Astrocyte of the cerebellum (primary cell): ENCODE measurements at regions not wholly inside any gene's neighbourhood (a gene's known extent, or its start where the extent isn't known, plus 50 kb on each side); places are given as distances from the start of the nearest gene placed in this dataset.
A peak's percentile ranks its signal among the peaks of the same experiment; 100 is the strongest.

Source experiments
- DNase-seq: peaks from one replicate; pipeline ENCODE4 v3.0.0-alpha.2; 2011; ENCODE audit warnings: low read depth
- H3K4me3 ChIP-seq: 2 replicates; pipeline ENCODE4 v1.5.1; 2011; ENCODE audit warnings: mild to moderate bottlenecking, low read depth, low read length, moderate library complexity
- in situ Hi-C: cut with HindIII; loops from 2 replicates; pipeline ENCODE4 v1.10.0; 2017; ENCODE audit warnings: low sequenced_read_pairs
- TF ChIP-seq, protein P1 (sequence below): IDR thresholded peaks from 2 replicates; pipeline ENCODE4 v1.5.1; 2012; ENCODE audit warnings: low read length, low read depth, moderate library complexity, mild to moderate bottlenecking; ENCODE audit errors: missing control alignments

DNA sequence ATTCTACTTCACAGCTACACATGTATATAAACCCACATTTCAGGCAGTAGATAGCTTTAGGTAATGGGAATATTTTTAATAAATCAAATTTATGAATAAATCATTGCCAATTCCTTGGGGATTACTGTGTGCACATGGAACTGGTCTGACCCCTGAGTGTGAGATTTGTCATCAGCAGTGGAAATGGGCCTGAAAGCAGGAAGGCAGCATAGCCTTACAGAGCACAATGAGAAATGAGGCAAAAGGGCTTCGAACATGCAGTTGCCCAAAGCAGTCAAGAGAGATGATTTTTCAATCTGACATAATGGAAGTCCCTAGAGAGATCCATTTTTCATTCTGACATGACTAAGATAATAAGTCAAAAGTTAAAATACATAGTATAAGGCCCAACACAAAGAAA, 599.2 kb downstream of the TUSC7 start:
- no peak overlapping the region for H3K4me3 ChIP-seq
- in situ Hi-C loops: no loop called here
- TF ChIP-seq, protein P1, sequence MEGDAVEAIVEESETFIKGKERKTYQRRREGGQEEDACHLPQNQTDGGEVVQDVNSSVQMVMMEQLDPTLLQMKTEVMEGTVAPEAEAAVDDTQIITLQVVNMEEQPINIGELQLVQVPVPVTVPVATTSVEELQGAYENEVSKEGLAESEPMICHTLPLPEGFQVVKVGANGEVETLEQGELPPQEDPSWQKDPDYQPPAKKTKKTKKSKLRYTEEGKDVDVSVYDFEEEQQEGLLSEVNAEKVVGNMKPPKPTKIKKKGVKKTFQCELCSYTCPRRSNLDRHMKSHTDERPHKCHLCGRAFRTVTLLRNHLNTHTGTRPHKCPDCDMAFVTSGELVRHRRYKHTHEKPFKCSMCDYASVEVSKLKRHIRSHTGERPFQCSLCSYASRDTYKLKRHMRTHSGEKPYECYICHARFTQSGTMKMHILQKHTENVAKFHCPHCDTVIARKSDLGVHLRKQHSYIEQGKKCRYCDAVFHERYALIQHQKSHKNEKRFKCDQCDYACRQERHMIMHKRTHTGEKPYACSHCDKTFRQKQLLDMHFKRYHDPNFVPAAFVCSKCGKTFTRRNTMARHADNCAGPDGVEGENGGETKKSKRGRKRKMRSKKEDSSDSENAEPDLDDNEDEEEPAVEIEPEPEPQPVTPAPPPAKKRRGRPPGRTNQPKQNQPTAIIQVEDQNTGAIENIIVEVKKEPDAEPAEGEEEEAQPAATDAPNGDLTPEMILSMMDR: no peak
- DNase-seq: no peak

DNA sequence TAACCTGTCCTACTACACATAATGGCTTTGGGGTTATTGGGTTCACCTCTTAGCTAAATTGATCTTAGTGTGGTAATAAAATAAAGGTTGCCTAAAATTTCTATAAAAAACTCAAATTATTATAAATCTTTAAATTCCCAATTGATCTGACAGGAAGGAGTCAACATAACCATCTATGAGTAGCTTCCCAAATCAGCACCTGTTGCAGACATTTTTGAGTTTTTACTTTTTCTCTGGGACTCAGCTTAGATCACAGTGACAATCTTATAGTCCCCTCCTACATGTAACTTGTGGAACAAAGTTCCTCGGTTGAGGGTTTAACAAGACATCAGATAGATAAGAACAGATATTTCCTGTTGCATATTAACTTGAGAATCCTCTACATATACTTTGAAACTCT, 601.0 kb downstream of the TUSC7 start:
- in situ Hi-C loops: no loop called here
- no peak overlapping the region for H3K4me3 ChIP-seq
- TF ChIP-seq, protein P1: no peak
- no peak for DNase-seq

DNA sequence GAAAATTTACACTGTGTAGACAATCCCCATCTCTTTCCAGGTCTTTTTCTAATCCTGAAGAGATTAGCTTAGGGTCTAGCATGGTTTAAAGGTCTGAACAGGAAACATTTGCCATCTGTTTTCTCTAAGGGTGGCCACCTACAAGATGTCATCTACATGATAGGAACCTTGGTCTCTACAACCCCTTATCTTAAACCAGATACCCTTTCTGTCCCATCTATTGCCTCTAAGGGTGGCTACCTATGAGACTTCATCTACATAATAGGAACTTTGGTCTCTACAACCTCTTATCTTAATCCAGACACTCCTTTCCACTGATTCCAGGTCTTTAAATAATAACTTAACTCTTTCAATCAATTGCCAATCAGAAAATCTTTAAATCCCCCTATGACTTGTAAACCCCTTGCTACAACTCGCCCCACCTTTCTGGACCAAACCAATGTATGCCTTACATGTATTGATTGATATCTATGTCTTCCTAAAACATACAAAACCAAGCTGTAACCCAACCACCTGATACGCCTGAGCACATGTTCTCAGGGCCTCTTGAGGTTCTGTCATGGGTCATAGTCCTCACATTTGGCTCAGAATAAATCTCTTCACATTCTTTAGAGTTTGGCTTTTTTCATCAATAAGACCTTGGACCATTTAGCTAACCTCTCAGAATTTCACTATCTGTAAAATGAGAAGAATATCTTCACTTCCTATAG, 605.0 kb downstream of the TUSC7 start:
- DNase-seq: no peak
- H3K4me3 ChIP-seq: no peak overlapping the region
- in situ Hi-C loops: no loop called here
- TF ChIP-seq, protein P1: no peak

DNA sequence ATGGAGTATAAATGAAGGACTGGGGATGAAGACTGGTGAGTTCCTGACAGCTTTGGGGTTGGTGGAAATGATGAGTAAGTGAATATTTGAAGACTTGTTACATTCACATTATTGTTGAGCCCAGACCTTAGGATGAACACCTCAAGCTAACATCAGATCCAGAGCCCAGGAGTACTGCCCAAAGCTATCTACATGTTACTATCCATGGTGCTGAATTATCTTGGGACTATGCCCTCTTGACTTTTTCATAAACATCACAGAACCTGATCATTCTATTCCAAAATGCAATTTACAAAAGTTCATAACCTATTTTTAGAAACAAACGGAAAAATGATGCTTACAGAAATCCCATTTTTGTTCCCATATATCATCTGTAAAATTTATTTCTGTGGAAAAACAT, 613.3 kb downstream of the TUSC7 start:
- DNase-seq: peak; percentile 5
- H3K4me3 ChIP-seq: no peak overlapping the region
- in situ Hi-C loops: no loop called here
- TF ChIP-seq, protein P1: no peak

DNA sequence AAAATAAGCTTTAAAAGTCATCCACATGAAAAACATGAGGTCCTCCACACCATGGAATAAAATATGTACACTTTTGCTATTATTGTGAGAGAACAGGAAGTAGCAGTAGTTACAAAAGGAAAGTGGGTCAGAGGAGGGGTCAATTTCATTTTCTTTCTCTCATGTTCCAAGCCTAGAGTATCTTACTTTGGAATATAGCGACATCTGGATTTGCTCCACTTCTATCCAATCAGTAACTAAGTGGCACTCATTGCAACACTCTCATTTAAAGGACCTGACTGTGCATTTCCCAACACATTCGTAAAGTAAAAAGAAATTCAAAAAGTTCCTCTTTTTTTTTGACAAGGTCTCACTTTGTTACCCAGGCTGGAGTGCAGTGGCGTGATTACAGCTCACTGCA, 637.3 kb downstream of the TUSC7 start:
- H3K4me3 ChIP-seq: no peak overlapping the region
- in situ Hi-C loops: no loop called here
- TF ChIP-seq, protein P1: no peak
- DNase-seq: no peak

DNA sequence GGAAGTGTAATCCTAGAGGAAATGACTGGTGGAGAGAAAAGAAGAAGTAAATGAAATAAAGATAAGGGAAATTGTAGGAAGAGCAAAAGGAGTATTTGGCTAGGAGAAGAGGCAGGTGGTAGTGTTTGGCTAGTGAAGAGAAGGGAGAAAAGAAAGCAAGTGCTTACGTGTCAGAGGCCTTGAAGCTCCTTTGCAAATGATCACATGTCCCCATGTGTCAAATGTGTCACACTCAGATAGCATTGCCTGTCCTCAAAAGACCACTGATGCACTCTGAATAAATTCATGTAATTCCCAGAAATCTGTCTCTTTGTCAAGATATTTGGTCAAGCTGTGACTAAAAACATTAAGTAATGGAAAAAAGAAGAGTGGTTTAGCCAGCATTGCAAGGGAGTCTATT, 639.3 kb downstream of the TUSC7 start:
- TF ChIP-seq, protein P1: no peak
- DNase-seq: no peak
- no peak overlapping the region for H3K4me3 ChIP-seq
- in situ Hi-C loops: no loop called here
